GM23338 (cell line): ENCODE measurements at regions not wholly inside any gene's neighbourhood (a gene's known extent, or its start where the extent isn't known, plus 50 kb on each side); places are given as distances from the start of the nearest gene placed in this dataset.

Experiments used
- ATAC-seq: fragments of 200-7000 bp; cut with Tn5 transposase; 3 replicates; pipeline ENCODE4 v1.9.1; 2020
- DNase-seq: peaks from one replicate; pipeline ENCODE4 v3.0.0-alpha.2; 2015; ENCODE audit warnings: low spot score
- H2AFZ ChIP-seq: fragments of 200-600 bp; sonication (generic); 2 replicates; pipeline ENCODE4 v1.8.0; 2016; ENCODE audit warnings: antibody characterized with exemption, mild to moderate bottlenecking, moderate library complexity
- H3F3A ChIP-seq: fragments of 200-600 bp; sonication (generic); replicated peaks from 2 replicates; pipeline ENCODE4 v1.8.0; 2017; ENCODE audit warnings: antibody characterized with exemption, mixed run types, low read depth
- H3K27ac ChIP-seq: fragments of 200-600 bp; sonication (generic); 2 replicates; pipeline ENCODE4 v1.6.1; 2016; ENCODE audit warnings: low read depth
- H3K27me3 ChIP-seq: fragments of 200-600 bp; sonication (generic); 2 replicates; pipeline ENCODE4 v1.8.0; 2016; ENCODE audit warnings: mild to moderate bottlenecking, mixed run types, moderate library complexity; ENCODE audit not compliant: insufficient read depth
- H3K36me3 ChIP-seq: fragments of 200-600 bp; sonication (generic); 2 replicates; pipeline ENCODE4 v1.8.0; 2016; ENCODE audit warnings: mild to moderate bottlenecking; ENCODE audit not compliant: insufficient read depth
- H3K4me1 ChIP-seq: fragments of 200-600 bp; sonication (generic); 2 replicates; pipeline ENCODE4 v1.8.0; 2016; ENCODE audit warnings: mild to moderate bottlenecking, moderate library complexity; ENCODE audit not compliant: insufficient read depth
- H3K4me2 ChIP-seq: fragments of 200-600 bp; sonication (generic); 2 replicates; pipeline ENCODE4 v1.7.1; 2017; ENCODE audit warnings: mixed run types
- H3K4me3 ChIP-seq: fragments of 200-600 bp; sonication (generic); 2 replicates; pipeline ENCODE4 v1.6.1; 2016; ENCODE audit warnings: mixed run types
- H3K79me2 ChIP-seq: fragments of 200-600 bp; sonication (generic); replicated peaks from 2 replicates; pipeline ENCODE4 v1.8.0; 2017; ENCODE audit warnings: mild to moderate bottlenecking; ENCODE audit not compliant: insufficient read depth
- H3K9me2 ChIP-seq: fragments of 200-600 bp; sonication (generic); 2 replicates; pipeline ENCODE4 v1.8.0; 2017; ENCODE audit not compliant: insufficient read depth
- H4K20me1 ChIP-seq: fragments of 200-600 bp; sonication (generic); replicated peaks from 2 replicates; pipeline ENCODE4 v1.8.0; 2017; ENCODE audit warnings: mild to moderate bottlenecking; ENCODE audit not compliant: insufficient read depth
- H3K27ac Mint-ChIP-seq: 2 replicates; pipeline ENCODE4 v1.8.0; 2020; ENCODE audit warnings: inconsistent platforms, mild to moderate bottlenecking, moderate library complexity, mixed read lengths
- H3K27me3 Mint-ChIP-seq: 3 replicates; pipeline ENCODE4 v1.8.0; 2022; ENCODE audit warnings: low read depth, mild to moderate bottlenecking, moderate library complexity, mixed read lengths, inconsistent platforms; ENCODE audit not compliant: insufficient read depth, poor library complexity
- H3K36me3 Mint-ChIP-seq: 3 replicates; pipeline ENCODE4 v1.8.0; 2021; ENCODE audit warnings: low read depth, mild to moderate bottlenecking, inconsistent platforms, moderate library complexity, mixed read lengths
- H3K4me1 Mint-ChIP-seq: 3 replicates; pipeline ENCODE4 v1.8.0; 2020; ENCODE audit warnings: mild to moderate bottlenecking, inconsistent platforms, mixed read lengths
- H3K4me3 Mint-ChIP-seq: 3 replicates; pipeline ENCODE4 v1.8.0; 2021; ENCODE audit warnings: moderate library complexity, mild to moderate bottlenecking, inconsistent platforms, mixed read lengths
- H3K9me3 Mint-ChIP-seq: 3 replicates; pipeline ENCODE4 v1.8.0; 2020; ENCODE audit warnings: moderate library complexity, mild to moderate bottlenecking, inconsistent platforms, mixed read lengths
- NANOG ChIP-seq: IDR thresholded peaks from 2 replicates; pipeline ENCODE4 v1.6.1; 2016; ENCODE audit warnings: antibody characterized with exemption, borderline replicate concordance
- STAT1 ChIP-seq: IDR thresholded peaks from one replicate; pipeline ENCODE4 v1.6.1; 2016; ENCODE audit warnings: antibody characterized with exemption; ENCODE audit not compliant: unreplicated experiment
- ZNF114 ChIP-seq: fragments of 250-450 bp; sonication (Bioruptor Pico); IDR thresholded peaks from 2 replicates; pipeline ENCODE4 v1.5.0; 2020; ENCODE audit warnings: mild to moderate bottlenecking, moderate library complexity
- ZNF331 ChIP-seq: fragments of 250-450 bp; sonication (Bioruptor Pico); IDR thresholded peaks from 2 replicates; pipeline ENCODE4 v1.5.0; 2020; ENCODE audit warnings: low read depth, mild to moderate bottlenecking, moderate library complexity
- TF ChIP-seq, protein P1 (sequence below): IDR thresholded peaks from 2 replicates; pipeline ENCODE4 v1.6.1; 2016; ENCODE audit warnings: antibody characterized with exemption
- TF ChIP-seq, protein P2 (sequence below), 2 experiments: fragments of 200-600 bp in 1 of 2; sonication (generic) in 1 of 2; conservative IDR thresholded peaks; 2 replicates each; pipeline versions ENCODE4 v1.5.1 to v1.6.1; 2016 to 2017; ENCODE audit warnings: antibody characterized with exemption in 2 of 2, low read depth in 2 of 2, mild to moderate bottlenecking in 2 of 2, moderate library complexity in 1 of 2
- TF ChIP-seq, protein P3 (sequence below): IDR thresholded peaks from one replicate; pipeline ENCODE4 v1.6.1; 2018; ENCODE audit warnings: antibody characterized with exemption; ENCODE audit not compliant: unreplicated experiment

DNA sequence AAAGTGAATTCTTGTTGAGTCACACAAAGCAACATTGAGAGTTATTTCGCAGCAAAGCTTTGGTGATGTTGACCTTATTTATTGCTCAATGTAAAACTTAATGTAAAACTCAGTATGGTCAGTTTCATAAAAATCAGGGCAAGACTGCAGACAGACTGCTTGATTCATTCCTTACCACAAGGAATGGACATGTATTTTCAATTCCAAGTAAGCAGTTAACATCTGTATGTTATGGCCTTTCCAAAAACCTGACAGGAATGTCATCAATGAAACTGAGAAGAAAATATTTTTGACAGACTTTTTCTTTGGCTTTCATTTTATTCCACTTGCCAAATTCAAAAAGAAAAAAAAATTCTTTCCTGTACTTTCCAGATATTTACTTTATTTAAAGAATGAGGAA is 488.3 kb downstream of the ANKRD50 start:
- Histone ChIP-seq H3F3A (no peaks in the 10 kb centered on the region), H3K4me1 (no peaks in the 10 kb centered on the region), H3K4me2 (no peak overlapping the region), H3K9me2 (no peaks in the 10 kb centered on the region), H3K4me3 (no peak overlapping the region), H3K79me2 (no peaks in the 10 kb centered on the region), H3K27ac (no peak overlapping the region), H3K27me3 (no peaks in the 10 kb centered on the region), H4K20me1 (no peaks in the 10 kb centered on the region), H2AFZ (no peak overlapping the region), H3K36me3 (no peaks in the 10 kb centered on the region)
- Mint-ChIP-seq H3K9me3 (no peaks in the 10 kb centered on the region), H3K27ac (no peak overlapping the region), H3K27me3 (no peaks in the 10 kb centered on the region), H3K4me1 (no peaks in the 10 kb centered on the region), H3K4me3 (no peak overlapping the region), H3K36me3 (no peaks in the 10 kb centered on the region)
- TF ChIP-seq STAT1: no peak
- TF ChIP-seq, protein P1, sequence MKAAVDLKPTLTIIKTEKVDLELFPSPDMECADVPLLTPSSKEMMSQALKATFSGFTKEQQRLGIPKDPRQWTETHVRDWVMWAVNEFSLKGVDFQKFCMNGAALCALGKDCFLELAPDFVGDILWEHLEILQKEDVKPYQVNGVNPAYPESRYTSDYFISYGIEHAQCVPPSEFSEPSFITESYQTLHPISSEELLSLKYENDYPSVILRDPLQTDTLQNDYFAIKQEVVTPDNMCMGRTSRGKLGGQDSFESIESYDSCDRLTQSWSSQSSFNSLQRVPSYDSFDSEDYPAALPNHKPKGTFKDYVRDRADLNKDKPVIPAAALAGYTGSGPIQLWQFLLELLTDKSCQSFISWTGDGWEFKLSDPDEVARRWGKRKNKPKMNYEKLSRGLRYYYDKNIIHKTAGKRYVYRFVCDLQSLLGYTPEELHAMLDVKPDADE: no peak
- TF ChIP-seq NANOG: no peak
- DNase-seq: no peak
- ATAC-seq: no peak

DNA sequence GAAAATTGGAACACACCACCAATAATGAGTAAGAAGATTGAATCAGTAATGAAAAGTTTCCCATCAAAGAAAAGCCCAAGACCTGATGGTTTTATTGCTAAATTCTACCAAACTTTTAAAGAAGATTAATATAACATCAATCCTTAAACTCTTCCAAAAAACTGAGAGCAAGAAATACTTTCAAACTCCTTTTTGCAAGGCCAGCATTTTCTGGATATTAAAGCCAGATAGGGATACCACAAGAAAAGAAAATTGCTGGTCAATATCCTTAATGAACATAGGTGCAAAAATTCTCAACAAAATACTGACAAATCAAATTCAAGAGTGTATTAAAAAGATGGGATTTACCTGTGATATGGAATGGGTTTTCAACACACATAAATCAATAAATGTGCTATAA is 484.6 kb downstream of the ANKRD50 start:
- H3K4me3 Mint-ChIP-seq: no peak overlapping the region
- H3K27ac Mint-ChIP-seq: no peak overlapping the region
- Histone ChIP-seq H3K36me3 (no peaks in the 10 kb centered on the region), H3K27ac (no peak overlapping the region), H3K79me2 (no peaks in the 10 kb centered on the region), H3K9me2 (no peaks in the 10 kb centered on the region), H3K4me3 (no peak overlapping the region), H2AFZ (no peak overlapping the region), H3K4me2 (no peak overlapping the region), H4K20me1 (no peaks in the 10 kb centered on the region), H3F3A (no peaks in the 10 kb centered on the region), H3K27me3 (no peaks in the 10 kb centered on the region), H3K4me1 (no peaks in the 10 kb centered on the region)
- no peaks in the 10 kb centered on the region for H3K36me3 Mint-ChIP-seq
- TF ChIP-seq, protein P2, sequence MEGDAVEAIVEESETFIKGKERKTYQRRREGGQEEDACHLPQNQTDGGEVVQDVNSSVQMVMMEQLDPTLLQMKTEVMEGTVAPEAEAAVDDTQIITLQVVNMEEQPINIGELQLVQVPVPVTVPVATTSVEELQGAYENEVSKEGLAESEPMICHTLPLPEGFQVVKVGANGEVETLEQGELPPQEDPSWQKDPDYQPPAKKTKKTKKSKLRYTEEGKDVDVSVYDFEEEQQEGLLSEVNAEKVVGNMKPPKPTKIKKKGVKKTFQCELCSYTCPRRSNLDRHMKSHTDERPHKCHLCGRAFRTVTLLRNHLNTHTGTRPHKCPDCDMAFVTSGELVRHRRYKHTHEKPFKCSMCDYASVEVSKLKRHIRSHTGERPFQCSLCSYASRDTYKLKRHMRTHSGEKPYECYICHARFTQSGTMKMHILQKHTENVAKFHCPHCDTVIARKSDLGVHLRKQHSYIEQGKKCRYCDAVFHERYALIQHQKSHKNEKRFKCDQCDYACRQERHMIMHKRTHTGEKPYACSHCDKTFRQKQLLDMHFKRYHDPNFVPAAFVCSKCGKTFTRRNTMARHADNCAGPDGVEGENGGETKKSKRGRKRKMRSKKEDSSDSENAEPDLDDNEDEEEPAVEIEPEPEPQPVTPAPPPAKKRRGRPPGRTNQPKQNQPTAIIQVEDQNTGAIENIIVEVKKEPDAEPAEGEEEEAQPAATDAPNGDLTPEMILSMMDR (conservative IDR thresholded peaks at IDR 0.05; ENCODE audit: low read depth in 2 of 2): no peak
- no peak for TF ChIP-seq ZNF331 (CRISPR knock-in tag)
- TF ChIP-seq NANOG: no peak
- TF ChIP-seq, protein P1: no peak
- TF ChIP-seq, protein P3, sequence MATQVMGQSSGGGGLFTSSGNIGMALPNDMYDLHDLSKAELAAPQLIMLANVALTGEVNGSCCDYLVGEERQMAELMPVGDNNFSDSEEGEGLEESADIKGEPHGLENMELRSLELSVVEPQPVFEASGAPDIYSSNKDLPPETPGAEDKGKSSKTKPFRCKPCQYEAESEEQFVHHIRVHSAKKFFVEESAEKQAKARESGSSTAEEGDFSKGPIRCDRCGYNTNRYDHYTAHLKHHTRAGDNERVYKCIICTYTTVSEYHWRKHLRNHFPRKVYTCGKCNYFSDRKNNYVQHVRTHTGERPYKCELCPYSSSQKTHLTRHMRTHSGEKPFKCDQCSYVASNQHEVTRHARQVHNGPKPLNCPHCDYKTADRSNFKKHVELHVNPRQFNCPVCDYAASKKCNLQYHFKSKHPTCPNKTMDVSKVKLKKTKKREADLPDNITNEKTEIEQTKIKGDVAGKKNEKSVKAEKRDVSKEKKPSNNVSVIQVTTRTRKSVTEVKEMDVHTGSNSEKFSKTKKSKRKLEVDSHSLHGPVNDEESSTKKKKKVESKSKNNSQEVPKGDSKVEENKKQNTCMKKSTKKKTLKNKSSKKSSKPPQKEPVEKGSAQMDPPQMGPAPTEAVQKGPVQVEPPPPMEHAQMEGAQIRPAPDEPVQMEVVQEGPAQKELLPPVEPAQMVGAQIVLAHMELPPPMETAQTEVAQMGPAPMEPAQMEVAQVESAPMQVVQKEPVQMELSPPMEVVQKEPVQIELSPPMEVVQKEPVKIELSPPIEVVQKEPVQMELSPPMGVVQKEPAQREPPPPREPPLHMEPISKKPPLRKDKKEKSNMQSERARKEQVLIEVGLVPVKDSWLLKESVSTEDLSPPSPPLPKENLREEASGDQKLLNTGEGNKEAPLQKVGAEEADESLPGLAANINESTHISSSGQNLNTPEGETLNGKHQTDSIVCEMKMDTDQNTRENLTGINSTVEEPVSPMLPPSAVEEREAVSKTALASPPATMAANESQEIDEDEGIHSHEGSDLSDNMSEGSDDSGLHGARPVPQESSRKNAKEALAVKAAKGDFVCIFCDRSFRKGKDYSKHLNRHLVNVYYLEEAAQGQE: no peak
- TF ChIP-seq ZNF114 (CRISPR knock-in tag): no peak
- ATAC-seq (no peak), DNase-seq (no peak)
- no peaks in the 10 kb centered on the region for H3K9me3 Mint-ChIP-seq
- peaks cover 3% of the 10 kb centered on the region; the same call in 1 of the 3 replicates for H3K4me1 Mint-ChIP-seq
- H3K27me3 Mint-ChIP-seq: no peaks in the 10 kb centered on the region
